ENCODE measurements at regions not wholly inside any gene's neighbourhood (a gene's known extent, or its start where the extent isn't known, plus 50 kb on each side); places are given as distances from the start of the nearest gene placed in this dataset.

DNA sequence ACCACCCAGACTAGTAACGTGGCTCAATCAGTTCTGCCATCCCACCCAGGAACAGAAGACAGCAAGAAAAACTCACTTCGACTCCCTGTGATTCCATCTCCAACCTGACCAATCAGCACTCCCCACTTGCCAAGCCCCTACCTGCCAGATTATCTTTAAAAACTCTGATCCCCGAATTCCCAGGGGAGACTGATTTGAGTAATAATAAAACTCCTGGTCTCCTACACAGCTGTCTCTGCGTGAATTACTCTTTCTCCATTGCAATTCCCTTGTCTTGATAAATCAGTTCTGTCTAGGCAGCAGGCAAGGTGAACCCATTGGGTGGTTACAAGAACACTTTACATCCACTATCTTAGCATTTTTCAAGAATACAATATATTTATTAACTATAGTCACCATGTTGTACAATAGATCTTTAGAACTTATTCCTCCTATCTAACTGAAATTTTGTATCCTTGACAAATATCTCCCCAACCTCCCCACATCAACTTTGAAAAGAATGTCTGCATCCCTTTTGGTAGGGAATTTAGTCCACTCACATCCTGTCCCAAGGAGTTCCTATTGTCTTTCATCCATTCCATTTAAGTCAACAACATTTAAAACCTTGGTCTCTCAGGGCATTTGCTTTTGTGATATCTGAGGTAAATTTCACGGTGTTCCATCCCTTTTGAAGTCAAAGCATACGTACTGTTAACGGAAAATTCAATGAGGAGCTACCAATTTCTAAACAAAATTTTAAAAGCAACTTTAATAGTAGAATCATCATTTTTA lies 163.7 kb downstream of the MACC1 start:
- H3K27ac ChIP-seq, result no peak overlapping the region
- H3K9me3 ChIP-seq, result no peaks in the 10 kb centered on the region
- no peak overlapping the region for H3K4me3 ChIP-seq
- H3K36me3 ChIP-seq, result no peaks in the 10 kb centered on the region
- TF ChIP-seq, protein P1, sequence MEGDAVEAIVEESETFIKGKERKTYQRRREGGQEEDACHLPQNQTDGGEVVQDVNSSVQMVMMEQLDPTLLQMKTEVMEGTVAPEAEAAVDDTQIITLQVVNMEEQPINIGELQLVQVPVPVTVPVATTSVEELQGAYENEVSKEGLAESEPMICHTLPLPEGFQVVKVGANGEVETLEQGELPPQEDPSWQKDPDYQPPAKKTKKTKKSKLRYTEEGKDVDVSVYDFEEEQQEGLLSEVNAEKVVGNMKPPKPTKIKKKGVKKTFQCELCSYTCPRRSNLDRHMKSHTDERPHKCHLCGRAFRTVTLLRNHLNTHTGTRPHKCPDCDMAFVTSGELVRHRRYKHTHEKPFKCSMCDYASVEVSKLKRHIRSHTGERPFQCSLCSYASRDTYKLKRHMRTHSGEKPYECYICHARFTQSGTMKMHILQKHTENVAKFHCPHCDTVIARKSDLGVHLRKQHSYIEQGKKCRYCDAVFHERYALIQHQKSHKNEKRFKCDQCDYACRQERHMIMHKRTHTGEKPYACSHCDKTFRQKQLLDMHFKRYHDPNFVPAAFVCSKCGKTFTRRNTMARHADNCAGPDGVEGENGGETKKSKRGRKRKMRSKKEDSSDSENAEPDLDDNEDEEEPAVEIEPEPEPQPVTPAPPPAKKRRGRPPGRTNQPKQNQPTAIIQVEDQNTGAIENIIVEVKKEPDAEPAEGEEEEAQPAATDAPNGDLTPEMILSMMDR (IDR thresholded peaks at IDR 0.05), result no peak
- TF ChIP-seq POLR2AphosphoS5 (IDR thresholded peaks at IDR 0.05; ENCODE audit: insufficient read depth in 1 of 2, low read depth in 1 of 2), result no peak
- intact Hi-C loops (cut with DNase I), result no loop called here
- DNase-seq (ENCODE audit: extremely low spot score in 2 of 2), result no peak
- H3K4me1 ChIP-seq, result no peaks in the 10 kb centered on the region
- no peaks in the 10 kb centered on the region for H3K27me3 ChIP-seq

DNA sequence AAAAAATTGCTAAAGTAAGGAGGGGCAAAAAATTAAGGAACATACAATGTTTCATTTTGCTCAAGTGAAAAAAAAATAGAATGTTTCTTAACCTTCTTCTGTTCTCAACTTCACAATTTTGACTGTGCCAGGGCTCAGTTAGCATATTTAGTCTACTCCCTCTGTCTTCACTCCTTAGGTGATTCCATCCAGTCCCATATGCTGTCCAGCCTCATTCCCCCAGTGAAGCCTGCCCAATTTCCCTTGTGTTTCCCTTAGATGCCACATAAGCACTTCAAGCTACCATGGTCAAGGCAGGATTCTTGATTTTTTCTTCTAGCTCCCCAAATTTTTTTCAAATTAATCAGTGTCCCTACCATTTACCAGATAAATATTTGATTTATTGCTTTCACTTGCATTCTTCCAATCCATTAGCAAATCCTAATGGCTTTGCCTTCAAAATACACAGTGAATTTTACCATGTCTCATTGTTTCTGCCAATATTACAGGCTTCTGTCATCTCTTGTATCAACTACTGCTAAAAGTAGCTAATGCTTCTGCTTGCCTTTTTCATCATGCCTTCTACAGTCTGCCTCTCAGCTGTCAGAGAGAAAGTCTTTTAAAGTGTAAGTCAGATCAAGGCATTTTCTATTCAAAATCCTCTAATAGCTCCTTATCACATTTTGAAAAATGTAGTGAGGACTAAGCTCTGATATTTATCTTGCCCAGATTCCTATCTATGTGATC lies 166.8 kb downstream of the MACC1 start:
- intact Hi-C loops (cut with DNase I), result no loop called here

DNA sequence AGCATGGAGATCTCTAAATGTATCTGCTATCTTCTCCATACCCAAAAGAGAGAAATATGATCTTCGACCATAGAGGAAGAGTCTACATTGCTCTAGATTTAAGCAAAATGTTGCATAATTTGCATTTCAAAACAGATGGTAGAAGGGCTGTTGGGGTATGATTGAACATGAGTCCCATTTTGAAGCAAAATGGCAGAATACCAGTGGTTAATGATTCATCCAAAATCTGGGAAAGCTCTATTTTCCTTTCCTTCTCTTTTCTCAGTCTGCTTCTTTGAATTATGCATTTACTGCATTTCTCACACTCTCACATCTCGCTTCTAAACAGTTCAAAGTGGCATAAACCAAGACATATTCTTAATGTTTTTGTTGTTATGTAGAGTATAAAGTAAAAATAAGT lies 178.5 kb downstream of the MACC1 start:
- Histone ChIP-seq H3K4me1 (no peaks in the 10 kb centered on the region), H3K27ac (no peak overlapping the region), H3K36me3 (no peaks in the 10 kb centered on the region), H3K27me3 (no peaks in the 10 kb centered on the region), H3K4me3 (no peak overlapping the region), H3K9me3 (no peaks in the 10 kb centered on the region)
- TF ChIP-seq POLR2AphosphoS5 (IDR thresholded peaks at IDR 0.05; ENCODE audit: insufficient read depth in 1 of 2, low read depth in 1 of 2) (no peak), POLR2A (IDR thresholded peaks at IDR 0.05) (no peak)
- TF ChIP-seq, protein P1 (IDR thresholded peaks at IDR 0.05), result no peak
- DNase-seq (ENCODE audit: extremely low spot score in 2 of 2), result no peak
- intact Hi-C loops (cut with DNase I), result no loop called here

More for the DNA sequence above, 166.8 kb downstream of the MACC1 start:
- TF ChIP-seq POLR2A (IDR thresholded peaks at IDR 0.05) (no peak), POLR2AphosphoS5 (IDR thresholded peaks at IDR 0.05; ENCODE audit: insufficient read depth in 1 of 2, low read depth in 1 of 2) (no peak)
- TF ChIP-seq, protein P1 (IDR thresholded peaks at IDR 0.05), result no peak
- no peaks in the 10 kb centered on the region for H3K4me1 ChIP-seq
- H3K9me3 ChIP-seq, result no peaks in the 10 kb centered on the region
- no peaks in the 10 kb centered on the region for H3K36me3 ChIP-seq
- H3K4me3 ChIP-seq, result no peak overlapping the region
- H3K27ac ChIP-seq, result no peak overlapping the region
- DNase-seq (ENCODE audit: extremely low spot score in 2 of 2), result no peak
- no peaks in the 10 kb centered on the region for H3K27me3 ChIP-seq

DNA sequence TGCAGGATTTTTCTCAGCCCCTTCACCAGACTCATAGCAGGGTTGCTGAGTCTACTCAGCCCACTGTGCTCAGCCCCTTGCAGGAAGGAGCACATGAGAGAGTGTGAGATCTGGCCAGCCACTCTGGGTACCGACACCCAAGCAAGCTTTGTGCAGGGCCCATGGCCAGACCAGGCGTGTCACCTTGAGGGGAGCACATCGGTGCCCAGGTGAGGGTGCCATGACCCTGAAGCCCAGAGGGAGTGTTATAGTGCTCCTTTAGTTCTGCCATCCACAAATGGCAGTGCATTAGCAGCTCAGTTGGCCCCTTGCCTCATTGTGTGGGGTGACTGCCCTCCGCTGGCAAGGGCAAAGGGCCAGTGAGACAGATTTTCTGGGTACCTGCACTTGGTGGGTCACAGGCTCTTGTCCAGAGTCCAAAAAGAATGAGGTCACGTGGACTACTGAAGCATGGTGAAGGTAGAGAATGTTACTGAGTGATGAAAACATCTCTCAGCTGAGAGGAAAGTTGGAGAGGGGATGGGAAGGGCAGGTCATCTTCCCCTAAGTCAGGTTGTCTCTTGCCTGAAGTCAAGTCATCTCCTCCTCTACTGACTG lies 181.8 kb downstream of the MACC1 start:
- Histone ChIP-seq H3K9me3 (no peaks in the 10 kb centered on the region), H3K36me3 (no peaks in the 10 kb centered on the region), H3K27ac (no peak overlapping the region), H3K27me3 (no peaks in the 10 kb centered on the region), H3K4me3 (no peak overlapping the region), H3K4me1 (no peaks in the 10 kb centered on the region)
- no peak for TF ChIP-seq POLR2A (IDR thresholded peaks at IDR 0.05)
- TF ChIP-seq, protein P1 (IDR thresholded peaks at IDR 0.05), result no peak
- TF ChIP-seq POLR2AphosphoS5 (IDR thresholded peaks at IDR 0.05; ENCODE audit: insufficient read depth in 1 of 2, low read depth in 1 of 2), result no peak
- intact Hi-C loops (cut with DNase I), result no loop called here
- no peak for DNase-seq (ENCODE audit: extremely low spot score in 2 of 2)

All from vagina (tissue), 2 donors.